Naive thymus-derived CD8-positive, alpha-beta T cell (primary cell): ENCODE measurements at regions not wholly inside any gene's neighbourhood (a gene's known extent, or its start where the extent isn't known, plus 50 kb on each side); places are given as distances from the start of the nearest gene placed in this dataset.
A peak's percentile ranks its signal among the peaks of the same experiment; 100 is the strongest.

Experiments used
- ATAC-seq, 2 donors: fragments of 150-1000 bp; cut with Tn5 transposase in 1 of 2; sonication (Bioruptor Pico), chemical (Tn5 transposase) in 1 of 2; 1 replicate in 1 of 2; 2 replicates in 1 of 2; pipeline ENCODE4 v1.10.0; 2021; ENCODE audit warnings: mild to moderate bottlenecking in 2 of 2, moderate library complexity in 2 of 2
- POLR2A ChIA-PET: fragments of 350-600 bp; sonication (Branson Sonifier 250); formaldehyde crosslinking; loops from one replicate; lab custom pipeline; 2021; ENCODE audit warnings: antibody characterized with exemption; lab: Charles Lee
- DNase-seq, 10 donors: peaks; one replicate each; pipeline versions ENCODE4 v3.0.0 to v3.0.0-alpha.2; 2020 to 2022
- H3K27ac Mint-ChIP-seq, 10 donors: one replicate each; pipeline ENCODE4 v1.8.0; 2020 to 2022; ENCODE audit warnings: mild to moderate bottlenecking in 10 of 10, mixed read lengths in 10 of 10, moderate library complexity in 4 of 10, inconsistent platforms in 1 of 10
- H3K27me3 Mint-ChIP-seq, 5 donors: one replicate each; pipeline ENCODE4 v1.8.0; 2021 to 2022; ENCODE audit warnings: mixed read lengths in 5 of 5
- H3K36me3 Mint-ChIP-seq, 3 donors: one replicate each; pipeline ENCODE4 v1.8.0; 2020 to 2022; ENCODE audit warnings: mixed read lengths in 3 of 3, mild to moderate bottlenecking in 2 of 3, inconsistent platforms in 1 of 3
- H3K4me1 Mint-ChIP-seq, 4 donors: one replicate each; pipeline ENCODE4 v1.8.0; 2021 to 2022; ENCODE audit warnings: mixed read lengths in 4 of 4
- H3K4me3 Mint-ChIP-seq, 10 donors: one replicate each; pipeline ENCODE4 v1.8.0; 2020 to 2022; ENCODE audit warnings: mild to moderate bottlenecking in 10 of 10, mixed read lengths in 10 of 10, moderate library complexity in 6 of 10, inconsistent platforms in 1 of 10
- H3K9me3 Mint-ChIP-seq, 9 donors: one replicate each; pipeline ENCODE4 v1.8.0; 2020 to 2022; ENCODE audit warnings: mixed read lengths in 9 of 9, mild to moderate bottlenecking in 3 of 9, inconsistent platforms in 1 of 9, moderate library complexity in 1 of 9

GRCh38 chr13:109606520-109606919 is 179.9 kb downstream of the IRS2 start:
- Mint-ChIP-seq H3K36me3 (no peaks in the 10 kb centered on the region), H3K4me1 (peaks cover 0 to 5% (median 0%) of the 10 kb centered on the region in 4 donors), H3K27ac (no peak overlapping the region), H3K27me3 (peaks cover 0 to 8% (median 0%) of the 10 kb centered on the region in 5 donors), H3K4me3 (no peak overlapping the region), H3K9me3 (peaks cover 0 to 3% (median 0%) of the 10 kb centered on the region in 9 donors)
- ATAC-seq (no peak), DNase-seq (no peak)
- POLR2A ChIA-PET = no interaction called here

- ATAC-seq (no peak), DNase-seq (no peak)
- Mint-ChIP-seq H3K36me3 (no peaks in the 10 kb centered on the region), H3K27me3 (peaks cover 0 to 8% (median under 1%) of the 10 kb centered on the region in 5 donors), H3K4me3 (no peak overlapping the region), H3K27ac (no peak overlapping the region), H3K4me1 (peaks cover 0 to 5% (median 0%) of the 10 kb centered on the region in 4 donors), H3K9me3 (peaks cover 0 to 3% (median 0%) of the 10 kb centered on the region in 9 donors)
- POLR2A ChIA-PET = no interaction called here
Observed at GRCh38 chr13:109605846-109606245, 180.5 kb downstream of the IRS2 start.

GRCh38 chr13:109604894-109605293 is 181.5 kb downstream of the IRS2 start:
- H3K4me1 Mint-ChIP-seq = peaks cover 0 to 5% (median 0%) of the 10 kb centered on the region in 4 donors
- no peak overlapping the region for H3K4me3 Mint-ChIP-seq
- H3K27ac Mint-ChIP-seq = no peak overlapping the region
- DNase-seq (no peak), ATAC-seq (no peak)
- POLR2A ChIA-PET = no interaction called here
- H3K36me3 Mint-ChIP-seq = no peaks in the 10 kb centered on the region
- H3K9me3 Mint-ChIP-seq = peaks cover 0 to 3% (median 0%) of the 10 kb centered on the region in 9 donors
- H3K27me3 Mint-ChIP-seq = peaks cover 0 to 8% (median 2%) of the 10 kb centered on the region in 5 donors

GRCh38 chr13:109602356-109602755 is 184.0 kb downstream of the IRS2 start:
- peaks cover 0 to 8% (median 2%) of the 10 kb centered on the region in 5 donors for H3K27me3 Mint-ChIP-seq
- no peak for DNase-seq
- peaks cover 0 to 5% (median 0%) of the 10 kb centered on the region in 4 donors for H3K4me1 Mint-ChIP-seq
- no peak overlapping the region for H3K4me3 Mint-ChIP-seq
- no peak overlapping the region for H3K27ac Mint-ChIP-seq
- POLR2A ChIA-PET = no interaction called here
- no peak for ATAC-seq
- H3K36me3 Mint-ChIP-seq = no peaks in the 10 kb centered on the region
- peaks cover 0 to 3% (median 0%) of the 10 kb centered on the region in 9 donors for H3K9me3 Mint-ChIP-seq

- ATAC-seq (no peak), DNase-seq (no peak)
- H3K27ac Mint-ChIP-seq = no peak overlapping the region
- POLR2A ChIA-PET = no interaction called here
- no peaks in the 10 kb centered on the region for H3K36me3 Mint-ChIP-seq
- peaks cover 0 to 8% (median 2%) of the 10 kb centered on the region in 5 donors for H3K27me3 Mint-ChIP-seq
- no peaks in the 10 kb centered on the region for H3K4me1 Mint-ChIP-seq
- no peak overlapping the region for H3K4me3 Mint-ChIP-seq
- peaks cover 0 to 1% (median 0%) of the 10 kb centered on the region in 9 donors for H3K9me3 Mint-ChIP-seq
Observed at GRCh38 chr13:109599901-109600657, 186.3 kb downstream of the IRS2 start.

- Mint-ChIP-seq H3K27me3 (peaks cover 0 to 3% (median 0%) of the 10 kb centered on the region in 5 donors), H3K4me1 (peaks cover 0 to 2% (median 0%) of the 10 kb centered on the region in 4 donors), H3K4me3 (no peak overlapping the region), H3K9me3 (no peaks in the 10 kb centered on the region), H3K36me3 (no peaks in the 10 kb centered on the region), H3K27ac (no peak overlapping the region)
- no peak for ATAC-seq
- POLR2A ChIA-PET = no interaction called here
- DNase-seq = no peak
Observed at GRCh38 chr13:109595471-109595870, 190.9 kb downstream of the IRS2 start.

GRCh38 chr13:109593230-109593629 is 193.2 kb downstream of the IRS2 start:
- H3K36me3 Mint-ChIP-seq = no peaks in the 10 kb centered on the region
- H3K9me3 Mint-ChIP-seq = no peaks in the 10 kb centered on the region
- no peak overlapping the region for H3K27ac Mint-ChIP-seq
- no peak overlapping the region for H3K4me3 Mint-ChIP-seq
- DNase-seq = no peak
- no peak for ATAC-seq
- peaks cover 0 to 8% (median 0%) of the 10 kb centered on the region in 5 donors for H3K27me3 Mint-ChIP-seq
- peaks cover 0 to 7% (median 3%) of the 10 kb centered on the region in 4 donors for H3K4me1 Mint-ChIP-seq
- POLR2A ChIA-PET = no interaction called here

- Mint-ChIP-seq H3K36me3 (no peaks in the 10 kb centered on the region), H3K4me1 (peaks cover 0 to 7% (median 3%) of the 10 kb centered on the region in 4 donors)
Observed at GRCh38 chr13:109592770-109593169, 193.6 kb downstream of the IRS2 start.

GRCh38 chr13:109587689-109588088 is 198.7 kb downstream of the IRS2 start:
- POLR2A ChIA-PET = no interaction called here
- Mint-ChIP-seq H3K4me3 (no peak overlapping the region), H3K36me3 (no peaks in the 10 kb centered on the region), H3K9me3 (no peaks in the 10 kb centered on the region), H3K27me3 (peaks cover 0 to 15% (median 2%) of the 10 kb centered on the region in 5 donors), H3K27ac (no peak overlapping the region), H3K4me1 (peaks cover 0 to 7% (median 3%) of the 10 kb centered on the region in 4 donors)
- ATAC-seq (no peak), DNase-seq (no peak)

More at GRCh38 chr13:109592770-109593169, 193.6 kb downstream of the IRS2 start:
- no peak for ATAC-seq
- Mint-ChIP-seq H3K27me3 (peaks cover 0 to 8% (median 0%) of the 10 kb centered on the region in 5 donors), H3K9me3 (no peaks in the 10 kb centered on the region), H3K4me3 (no peak overlapping the region), H3K27ac (no peak overlapping the region)
- POLR2A ChIA-PET = no interaction called here
- DNase-seq = no peak

GRCh38 chr13:109586509-109587346 is 199.7 kb downstream of the IRS2 start:
- H3K36me3 Mint-ChIP-seq = no peaks in the 10 kb centered on the region
- H3K27ac Mint-ChIP-seq = no peak overlapping the region
- peaks cover 0 to 7% (median 3%) of the 10 kb centered on the region in 4 donors for H3K4me1 Mint-ChIP-seq
- no peak overlapping the region for H3K4me3 Mint-ChIP-seq
- no peak for DNase-seq
- POLR2A ChIA-PET = no interaction called here
- ATAC-seq = no peak
- peaks cover 0 to 2% (median 0%) of the 10 kb centered on the region in 9 donors for H3K9me3 Mint-ChIP-seq
- peaks cover 1 to 15% (median 2%) of the 10 kb centered on the region in 5 donors for H3K27me3 Mint-ChIP-seq

- peaks cover 0 to 4% (median 0%) of the 10 kb centered on the region in 4 donors for H3K4me1 Mint-ChIP-seq
- POLR2A ChIA-PET = no interaction called here
Observed at GRCh38 chr13:109584844-109585361, 201.5 kb downstream of the IRS2 start.

GRCh38 chr13:109577191-109577700 is 209.1 kb downstream of the IRS2 start:
- POLR2A ChIA-PET = no interaction called here
- Mint-ChIP-seq H3K27ac (peak overlapping the region in 2 of 10 donors; percentile 24 to 38), H3K9me3 (peaks cover 0 to 10% (median 0%) of the 10 kb centered on the region in 9 donors), H3K27me3 (no peaks in the 10 kb centered on the region), H3K4me3 (no peak overlapping the region), H3K36me3 (no peaks in the 10 kb centered on the region), H3K4me1 (peaks cover 0 to 1% (median 0%) of the 10 kb centered on the region in 4 donors)
- DNase-seq (no peak), ATAC-seq (no peak)

More at GRCh38 chr13:109584844-109585361, 201.5 kb downstream of the IRS2 start:
- ATAC-seq (no peak), DNase-seq (no peak)
- Mint-ChIP-seq H3K27me3 (peaks cover 1 to 15% (median 2%) of the 10 kb centered on the region in 5 donors), H3K9me3 (peaks cover 0 to 10% (median 0%) of the 10 kb centered on the region in 9 donors), H3K36me3 (no peaks in the 10 kb centered on the region), H3K27ac (no peak overlapping the region), H3K4me3 (no peak overlapping the region)
